Urothelium cell line (cell line): ENCODE measurements at regions not wholly inside any gene's neighbourhood (a gene's known extent, or its start where the extent isn't known, plus 50 kb on each side); places are given as distances from the start of the nearest gene placed in this dataset.
A peak's percentile ranks its signal among the peaks of the same experiment; 100 is the strongest.

Experiments used
- DNase-seq: peaks from one replicate; pipeline ENCODE4 v3.0.0; 2011; ENCODE audit warnings: low spot score, mixed read lengths
- FAIRE-seq: peaks from 2 replicates; lab custom pipeline; 2011; peaks lifted over from hg19 to GRCh38; lab: Jason Lieb, UNC

DNA sequence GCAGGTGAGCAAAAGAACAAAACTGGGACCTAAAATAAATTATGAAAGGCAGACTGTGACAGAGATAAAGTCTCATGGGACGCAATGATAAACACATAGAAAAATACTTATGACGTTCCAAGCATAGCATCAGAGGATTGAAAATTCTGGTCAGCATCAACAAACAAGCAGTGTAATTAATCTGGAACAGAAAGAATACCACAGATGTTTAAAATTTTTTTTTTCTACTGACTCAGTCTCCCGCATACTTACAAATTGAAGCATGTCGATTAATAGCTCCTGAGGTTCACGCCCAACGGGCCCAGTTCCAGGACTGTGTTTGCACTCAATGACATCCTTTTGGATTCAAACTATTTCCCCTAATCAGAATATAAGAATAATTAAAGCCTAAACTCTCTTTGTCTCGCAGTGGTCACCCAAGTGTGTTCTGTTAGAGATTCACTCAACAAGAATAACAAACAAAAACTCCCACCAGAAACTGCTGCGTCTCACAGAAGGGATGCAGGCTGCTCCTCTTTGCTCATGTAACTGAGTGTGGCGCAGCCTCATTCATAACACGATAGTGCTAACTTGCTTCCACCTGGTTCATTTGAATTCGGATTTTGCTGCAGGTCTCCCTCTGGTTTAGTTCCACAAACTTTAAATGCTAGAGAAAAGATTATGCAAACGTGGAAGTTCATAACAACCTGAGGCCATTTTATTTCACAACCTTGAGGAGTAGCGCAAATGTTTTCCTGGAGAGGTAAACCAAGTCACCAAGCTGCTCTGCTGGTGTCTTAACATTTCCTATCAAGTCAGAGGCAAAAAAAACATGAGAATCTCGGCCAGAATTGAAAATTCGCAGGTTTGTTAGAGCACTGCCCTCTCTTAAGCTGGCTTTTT lies 69.0 kb upstream of the CITED2 start:
- FAIRE-seq (no peak), DNase-seq (no peak)

DNA sequence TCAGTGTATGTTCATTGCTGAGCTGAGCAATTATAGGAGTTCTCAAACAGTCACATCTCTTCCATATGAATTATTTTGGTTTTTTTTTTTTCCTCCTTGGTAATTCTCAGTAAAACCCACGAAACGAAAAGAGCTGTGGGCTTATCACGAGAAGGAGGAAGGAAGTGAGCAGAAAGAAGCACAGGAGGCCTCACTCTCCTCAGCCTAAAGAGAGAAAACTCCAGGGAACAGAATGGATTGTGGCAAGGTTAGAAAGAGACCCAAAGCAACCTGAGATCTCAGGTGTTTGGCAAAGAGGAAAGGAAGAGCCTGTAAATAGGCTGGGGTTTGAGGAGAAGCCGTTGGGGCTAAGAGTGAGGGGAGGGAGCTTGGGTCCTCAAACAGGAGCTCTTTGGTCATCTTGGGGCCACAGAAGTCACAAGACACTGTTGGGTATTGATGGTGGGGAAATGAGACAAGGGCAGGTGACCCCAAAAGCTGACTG lies 67.8 kb upstream of the CITED2 start:
- no peak for DNase-seq
- FAIRE-seq, result no peak

DNA sequence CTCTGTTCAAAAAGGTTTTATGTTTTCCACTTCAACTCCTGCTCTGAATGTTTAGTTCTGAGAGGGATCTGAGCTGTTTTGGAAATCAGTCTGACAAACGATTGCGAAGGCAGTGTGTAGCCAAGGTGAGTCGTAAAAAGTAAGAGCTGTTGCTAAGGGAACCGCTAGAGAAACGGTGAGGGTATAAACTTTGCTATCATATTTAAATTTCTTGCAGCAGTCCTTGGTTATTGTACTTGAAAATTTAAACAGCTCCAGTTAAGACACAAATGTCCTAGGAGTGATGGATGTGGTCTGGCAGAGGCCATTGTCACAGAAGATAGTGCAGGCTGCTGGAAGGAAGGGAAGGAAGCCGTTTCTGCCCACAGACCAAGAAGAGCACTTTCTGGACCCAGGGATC lies 64.9 kb upstream of the CITED2 start:
- DNase-seq (no peak), FAIRE-seq (no peak)

GRCh38 chr6:139438775-139439174 lies 64.3 kb upstream of the CITED2 start:
- DNase-seq (no peak), FAIRE-seq (no peak)

DNA sequence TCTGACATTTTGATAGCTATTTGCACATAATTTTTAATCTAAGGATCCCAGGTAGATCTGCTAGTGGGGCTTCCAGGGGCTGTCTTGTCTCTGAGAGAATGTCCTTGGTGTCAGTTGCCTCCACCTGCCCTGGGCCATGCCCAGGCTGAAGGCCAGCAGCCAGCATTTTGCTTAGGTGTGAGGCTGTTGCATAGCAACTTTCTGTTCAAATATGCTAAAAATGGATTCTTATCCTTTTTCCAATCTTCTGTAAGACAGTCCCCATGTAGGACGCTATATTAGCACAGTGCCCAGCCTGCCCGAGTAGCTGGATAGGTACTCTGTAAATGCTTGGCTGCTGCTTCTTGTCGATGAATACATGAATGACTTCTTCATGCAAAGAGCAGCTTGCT lies 62.5 kb upstream of the CITED2 start:
- DNase-seq (no peak), FAIRE-seq (no peak)

DNA sequence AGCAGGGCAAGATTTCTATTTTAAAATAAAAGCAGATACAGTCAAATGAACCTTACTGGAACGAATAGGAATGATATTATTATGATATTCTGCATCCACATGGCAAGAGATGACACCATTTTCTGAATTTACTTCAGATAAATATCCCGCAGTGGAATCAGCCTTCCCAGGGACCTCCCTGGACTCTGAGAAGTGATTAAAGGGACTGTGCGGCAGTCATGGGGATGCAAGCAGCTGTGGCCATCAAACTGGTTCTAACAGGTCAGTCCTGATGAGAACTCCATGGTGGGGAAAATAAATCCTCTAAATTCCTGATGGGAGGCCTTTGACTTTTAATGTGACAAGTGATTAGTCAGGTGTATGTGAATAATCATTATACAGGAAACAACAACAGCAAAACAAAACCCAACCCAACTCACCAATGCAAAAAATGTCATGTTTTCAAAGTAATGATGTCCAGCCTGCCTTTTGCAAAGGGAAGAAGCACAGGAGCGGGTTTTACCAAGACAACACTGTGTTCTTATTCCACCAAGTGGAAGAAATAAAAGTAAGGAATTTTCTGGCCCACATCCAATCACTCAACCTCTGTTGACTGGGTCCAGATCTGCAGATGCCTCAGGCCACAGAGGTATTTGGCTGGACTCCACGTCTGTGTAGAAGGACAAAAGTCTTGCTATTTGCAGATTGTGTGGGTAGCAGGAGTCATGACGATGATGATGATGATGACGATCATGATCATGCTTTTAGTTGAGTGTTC lies 61.9 kb upstream of the CITED2 start:
- DNase-seq (peak; percentile 66), FAIRE-seq (no peak)

DNA sequence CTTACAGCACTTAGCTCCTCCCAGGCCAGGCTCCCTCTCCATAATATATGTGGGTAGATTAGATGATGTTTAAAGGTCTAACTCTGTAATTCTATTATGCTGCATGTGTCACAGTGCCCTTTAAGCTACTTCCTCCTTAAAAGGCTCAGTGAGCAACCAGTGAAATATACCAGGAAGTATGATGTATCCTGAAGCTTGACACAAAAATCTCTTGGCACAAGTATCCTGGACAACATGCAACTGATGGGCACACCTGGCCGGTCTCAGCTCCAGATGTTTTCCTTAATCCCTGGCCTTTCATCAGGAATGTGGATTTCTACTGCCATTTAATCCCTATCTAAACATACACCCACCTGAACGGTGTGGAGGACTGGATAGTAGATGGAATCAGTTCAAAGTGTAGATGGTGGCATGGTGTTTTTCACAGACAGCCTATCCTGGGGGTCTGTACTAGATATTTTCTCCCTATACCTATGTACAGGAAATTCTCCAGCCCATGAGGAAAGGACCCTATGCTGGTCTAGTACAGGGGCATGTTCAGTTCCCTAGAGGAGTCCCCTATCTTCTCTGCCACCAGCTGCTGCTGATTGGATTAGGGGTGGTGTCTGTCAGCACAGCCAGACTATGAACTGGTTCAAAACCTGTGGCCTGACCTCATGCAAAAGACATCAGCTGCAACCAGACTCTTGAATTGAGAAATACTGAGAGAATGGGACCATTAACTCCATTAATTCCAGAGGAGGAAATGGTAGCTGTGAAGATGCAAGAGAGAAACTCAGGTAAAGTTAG lies 59.4 kb upstream of the CITED2 start:
- DNase-seq (no peak), FAIRE-seq (no peak)

GRCh38 chr6:139431602-139431956 lies 57.1 kb upstream of the CITED2 start:
- DNase-seq, result no peak
- no peak for FAIRE-seq

- DNase-seq (no peak), FAIRE-seq (no peak)
Measured at GRCh38 chr6:139430899-139431601, 56.6 kb upstream of the CITED2 start.

DNA sequence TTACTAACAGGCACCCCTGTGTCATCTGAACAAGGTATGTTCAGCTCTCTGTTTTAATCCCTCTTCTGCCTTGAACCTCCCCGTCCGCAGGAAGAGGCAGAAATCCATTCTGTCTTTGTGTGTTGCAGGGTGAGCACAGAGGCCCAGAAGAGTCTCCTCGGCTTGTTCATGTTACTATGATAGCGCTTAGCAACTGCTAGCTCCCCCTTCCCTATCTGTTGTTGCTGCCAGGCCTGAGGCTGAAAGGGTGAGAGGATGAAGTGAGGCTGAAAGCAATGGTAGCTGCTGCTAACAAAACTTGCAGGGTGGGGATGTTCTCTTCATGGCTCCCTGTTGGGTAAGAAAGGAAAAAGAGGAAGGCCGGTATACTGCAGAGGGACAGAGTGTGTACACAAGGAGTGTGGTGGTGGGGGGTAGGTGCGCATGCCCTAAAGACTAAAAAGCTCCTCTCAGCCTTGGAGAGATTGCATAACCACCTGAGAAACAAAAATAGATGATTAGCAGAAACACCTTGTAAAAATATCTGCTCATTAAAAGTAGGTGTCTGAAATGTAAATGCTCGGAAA lies 55.2 kb upstream of the CITED2 start:
- no peak for FAIRE-seq
- DNase-seq, result no peak

DNA sequence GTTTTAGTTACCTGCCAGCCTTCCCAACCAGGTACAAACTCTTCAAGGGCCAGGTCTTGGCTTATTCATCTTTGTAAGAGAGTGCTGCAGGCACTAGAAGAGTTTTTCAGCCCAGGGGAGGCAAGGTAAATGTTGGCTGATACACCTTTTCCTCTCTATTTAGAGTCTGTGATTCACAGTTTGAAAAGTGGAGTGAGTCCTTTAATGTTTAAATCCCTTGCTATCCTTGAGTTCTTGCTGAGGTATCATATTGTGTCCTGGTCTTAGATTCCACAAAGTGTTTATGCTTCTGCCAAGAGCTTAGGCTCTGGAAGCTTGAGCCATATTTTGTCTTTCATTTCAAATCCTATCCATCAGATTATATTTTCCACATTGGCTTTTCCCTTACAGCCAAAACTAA lies 52.8 kb upstream of the CITED2 start:
- DNase-seq, result no peak
- FAIRE-seq, result no peak

DNA sequence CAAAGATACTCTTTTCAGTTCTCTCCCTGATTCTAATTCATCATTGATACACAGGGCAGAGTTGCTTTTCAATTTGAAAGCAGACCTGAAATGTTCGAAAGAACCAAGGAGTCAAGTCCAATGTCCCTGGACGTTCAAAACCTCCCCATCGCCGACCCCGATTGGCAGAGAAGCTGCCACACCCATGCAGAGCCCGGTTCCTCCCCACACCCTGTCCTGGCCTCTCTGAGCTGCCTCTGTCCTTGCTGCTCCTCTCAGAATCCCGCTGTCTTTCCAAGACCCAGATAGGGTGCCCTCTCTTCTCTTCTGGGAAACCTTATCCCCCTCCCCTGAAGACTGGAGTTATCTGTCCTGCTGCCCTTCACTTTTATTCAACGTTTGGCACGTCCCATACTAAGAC lies 52.3 kb upstream of the CITED2 start:
- FAIRE-seq, result no peak
- DNase-seq, result no peak

DNA sequence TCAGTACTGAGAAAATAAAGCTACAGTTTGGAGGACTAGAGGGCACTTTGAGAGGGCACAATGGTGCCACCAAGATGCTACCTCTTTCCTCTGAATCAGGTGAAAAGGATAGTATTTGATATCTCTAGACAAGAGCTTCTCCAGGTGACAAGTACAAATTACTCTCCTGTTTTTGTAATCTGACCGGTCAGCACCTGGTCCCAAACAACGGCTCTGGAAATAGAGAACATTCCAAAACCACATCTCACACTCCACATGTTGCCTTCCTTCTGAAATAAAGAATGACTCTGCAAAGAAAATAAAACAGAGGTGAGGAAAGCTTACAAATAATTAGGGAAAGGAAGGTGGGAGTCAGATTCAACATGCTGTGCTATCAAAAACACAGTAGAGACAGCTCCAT lies 51.3 kb upstream of the CITED2 start:
- no peak for FAIRE-seq
- no peak for DNase-seq

DNA sequence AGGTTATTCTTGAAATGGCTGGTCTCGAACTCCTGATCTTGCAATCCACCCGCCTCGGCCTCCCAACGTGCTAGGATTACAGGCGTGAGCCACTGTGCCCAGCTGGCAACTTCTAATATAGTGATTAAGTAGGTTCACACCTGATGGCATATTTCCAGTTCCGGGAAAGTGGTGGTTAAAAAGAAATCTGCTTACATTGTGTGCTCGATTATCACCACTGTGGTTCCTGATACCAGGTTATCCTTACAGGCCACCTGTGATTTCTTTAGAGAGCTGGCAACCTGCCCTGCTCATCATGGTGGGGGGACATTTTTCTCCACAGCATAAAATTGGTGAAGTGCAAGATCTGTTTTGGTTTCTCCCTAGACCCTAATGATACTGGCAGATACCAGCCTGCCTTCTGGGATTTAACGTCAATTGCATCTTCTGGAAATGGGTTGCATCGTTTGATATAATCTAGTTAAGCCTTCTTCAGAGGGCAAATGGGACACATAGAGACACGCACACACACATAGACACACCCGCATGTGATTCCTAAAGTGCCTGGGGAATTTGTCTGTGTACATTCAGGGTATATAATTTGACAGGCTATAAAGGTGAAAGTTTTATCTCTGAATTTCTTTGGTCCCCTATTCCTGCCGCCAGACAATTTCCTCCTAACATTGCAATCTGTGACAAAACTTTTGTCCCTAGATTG lies 49.7 kb upstream of the CITED2 start:
- FAIRE-seq (no peak), DNase-seq (no peak)
